Neural progenitor cell (in vitro differentiated cells): ENCODE measurements at regions not wholly inside any gene's neighbourhood (a gene's known extent, or its start where the extent isn't known, plus 50 kb on each side); places are given as distances from the start of the nearest gene placed in this dataset.

ENCODE experiments used
- DNase-seq: peaks from one replicate; pipeline ENCODE4 v3.0.0-alpha.2; 2016; ENCODE audit warnings: low spot score
- H2AFZ ChIP-seq: fragments of 200-600 bp; sonication (generic); replicated peaks from 2 replicates; pipeline ENCODE4 v1.6.1; 2016; ENCODE audit warnings: antibody characterized with exemption
- H3F3A ChIP-seq: fragments of 200-600 bp; sonication (generic); 2 replicates; pipeline ENCODE4 v1.6.1; 2016; ENCODE audit warnings: antibody characterized with exemption, low read depth
- H3K27ac ChIP-seq: fragments of 200-600 bp; sonication (generic); 2 replicates; pipeline ENCODE4 v1.5.1; 2016; ENCODE audit warnings: mild to moderate bottlenecking
- H3K27me3 ChIP-seq: fragments of 200-600 bp; sonication (generic); 2 replicates; pipeline ENCODE4 v1.6.1; 2016; ENCODE audit warnings: mild to moderate bottlenecking, moderate library complexity
- H3K36me3 ChIP-seq: fragments of 200-600 bp; sonication (generic); 2 replicates; pipeline ENCODE4 v1.5.1; 2016
- H3K4me1 ChIP-seq: fragments of 200-600 bp; sonication (generic); 2 replicates; pipeline ENCODE4 v1.6.1; 2016; ENCODE audit warnings: mixed run types
- H3K4me2 ChIP-seq: fragments of 200-600 bp; sonication (generic); 2 replicates; pipeline ENCODE4 v1.6.1; 2016
- H3K4me3 ChIP-seq: fragments of 200-600 bp; sonication (generic); 2 replicates; pipeline ENCODE4 v1.5.1; 2016
- H3K79me2 ChIP-seq: fragments of 200-600 bp; sonication (generic); 2 replicates; pipeline ENCODE4 v1.6.1; 2016; ENCODE audit warnings: low read depth
- H3K9ac ChIP-seq: fragments of 200-600 bp; sonication (generic); 2 replicates; pipeline ENCODE4 v1.6.1; 2016
- H3K9me3 ChIP-seq: fragments of 200-600 bp; sonication (generic); 2 replicates; pipeline ENCODE4 v1.5.1; 2016; ENCODE audit warnings: low read depth
- H4K20me1 ChIP-seq: fragments of 200-600 bp; sonication (generic); 2 replicates; pipeline ENCODE4 v1.6.1; 2016; ENCODE audit warnings: low read depth
- H3K27ac Mint-ChIP-seq: 3 replicates; pipeline ENCODE4 v1.8.0; 2021; ENCODE audit warnings: mixed read lengths
- H3K27me3 Mint-ChIP-seq: 2 replicates; pipeline ENCODE4 v1.8.0; 2022; ENCODE audit warnings: low read depth, mild to moderate bottlenecking, inconsistent platforms, moderate library complexity, mixed read lengths; ENCODE audit not compliant: insufficient read depth
- H3K36me3 Mint-ChIP-seq: 3 replicates; pipeline ENCODE4 v1.8.0; 2021; ENCODE audit warnings: mixed read lengths
- H3K4me1 Mint-ChIP-seq: 3 replicates; pipeline ENCODE4 v1.8.0; 2021; ENCODE audit warnings: mixed read lengths
- H3K4me3 Mint-ChIP-seq: 3 replicates; pipeline ENCODE4 v1.8.0; 2021; ENCODE audit warnings: mild to moderate bottlenecking, moderate library complexity, mixed read lengths
- H3K9me3 Mint-ChIP-seq: 3 replicates; pipeline ENCODE4 v1.8.0; 2020; ENCODE audit warnings: mixed read lengths
- EZH2 ChIP-seq: fragments of 200-600 bp; sonication (generic); IDR thresholded peaks from 2 replicates; pipeline ENCODE4 v1.6.1; 2017; ENCODE audit warnings: antibody characterized with exemption, mild to moderate bottlenecking, moderate library complexity
- EZH2phosphoT487 ChIP-seq: fragments of 200-600 bp; sonication (generic); IDR thresholded peaks from 2 replicates; pipeline ENCODE4 v1.6.1; 2017; ENCODE audit warnings: antibody characterized with exemption
- TF ChIP-seq, protein P1 (sequence below): fragments of 200-600 bp; sonication (generic); IDR thresholded peaks from 2 replicates; pipeline ENCODE4 v1.5.1; 2017; ENCODE audit warnings: antibody characterized with exemption, mild to moderate bottlenecking

GRCh38 chrX:122907375-122907774, 276.7 kb upstream of the GRIA3 start:
- no peak overlapping the region for H2AFZ ChIP-seq
- no peak overlapping the region for H3K4me3 Mint-ChIP-seq
- no peaks in the 10 kb centered on the region for H3F3A ChIP-seq
- TF ChIP-seq, protein P1, sequence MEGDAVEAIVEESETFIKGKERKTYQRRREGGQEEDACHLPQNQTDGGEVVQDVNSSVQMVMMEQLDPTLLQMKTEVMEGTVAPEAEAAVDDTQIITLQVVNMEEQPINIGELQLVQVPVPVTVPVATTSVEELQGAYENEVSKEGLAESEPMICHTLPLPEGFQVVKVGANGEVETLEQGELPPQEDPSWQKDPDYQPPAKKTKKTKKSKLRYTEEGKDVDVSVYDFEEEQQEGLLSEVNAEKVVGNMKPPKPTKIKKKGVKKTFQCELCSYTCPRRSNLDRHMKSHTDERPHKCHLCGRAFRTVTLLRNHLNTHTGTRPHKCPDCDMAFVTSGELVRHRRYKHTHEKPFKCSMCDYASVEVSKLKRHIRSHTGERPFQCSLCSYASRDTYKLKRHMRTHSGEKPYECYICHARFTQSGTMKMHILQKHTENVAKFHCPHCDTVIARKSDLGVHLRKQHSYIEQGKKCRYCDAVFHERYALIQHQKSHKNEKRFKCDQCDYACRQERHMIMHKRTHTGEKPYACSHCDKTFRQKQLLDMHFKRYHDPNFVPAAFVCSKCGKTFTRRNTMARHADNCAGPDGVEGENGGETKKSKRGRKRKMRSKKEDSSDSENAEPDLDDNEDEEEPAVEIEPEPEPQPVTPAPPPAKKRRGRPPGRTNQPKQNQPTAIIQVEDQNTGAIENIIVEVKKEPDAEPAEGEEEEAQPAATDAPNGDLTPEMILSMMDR = no peak
- no peak for TF ChIP-seq EZH2phosphoT487
- no peak for TF ChIP-seq EZH2
- H4K20me1 ChIP-seq = no peaks in the 10 kb centered on the region
- no peaks in the 10 kb centered on the region for H3K27me3 Mint-ChIP-seq
- H3K27ac ChIP-seq = no peak overlapping the region
- H3K4me1 Mint-ChIP-seq = no peaks in the 10 kb centered on the region
- no peaks in the 10 kb centered on the region for H3K36me3 ChIP-seq
- no peak overlapping the region for H3K4me3 ChIP-seq
- peaks cover 13% of the 10 kb centered on the region for H3K9me3 Mint-ChIP-seq
- DNase-seq = no peak
- no peaks in the 10 kb centered on the region for H3K36me3 Mint-ChIP-seq
- H3K79me2 ChIP-seq = no peaks in the 10 kb centered on the region
- H3K4me2 ChIP-seq = no peak overlapping the region
- no peak overlapping the region for H3K27ac Mint-ChIP-seq
- H3K9me3 ChIP-seq = peaks cover 24% of the 10 kb centered on the region
- no peaks in the 10 kb centered on the region for H3K4me1 ChIP-seq
- no peak overlapping the region for H3K9ac ChIP-seq
- H3K27me3 ChIP-seq = no peaks in the 10 kb centered on the region

DNA sequence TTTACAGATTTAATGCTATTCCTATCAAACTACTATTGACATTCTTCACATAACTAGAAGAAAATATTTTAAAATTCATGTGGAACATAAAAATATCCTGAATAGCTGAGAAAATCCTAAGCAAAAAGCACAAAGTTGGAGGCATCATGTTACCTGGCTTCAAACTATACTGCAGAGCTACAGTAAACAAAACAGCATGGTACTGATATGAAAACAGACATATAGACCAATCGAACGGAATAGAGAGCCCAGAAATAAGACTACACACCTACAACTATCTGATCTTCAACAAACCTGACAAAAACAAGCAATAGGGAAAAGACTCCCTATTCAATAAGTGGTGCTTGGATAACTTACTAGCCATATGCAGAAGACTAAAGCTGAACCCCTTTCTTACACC, 273.4 kb upstream of the GRIA3 start:
- Mint-ChIP-seq H3K9me3 (peaks cover 18% of the 10 kb centered on the region), H3K27me3 (no peaks in the 10 kb centered on the region), H3K36me3 (no peaks in the 10 kb centered on the region), H3K4me1 (no peaks in the 10 kb centered on the region), H3K27ac (no peak overlapping the region), H3K4me3 (no peak overlapping the region)
- H3K79me2 ChIP-seq = no peaks in the 10 kb centered on the region
- H3K36me3 ChIP-seq = no peaks in the 10 kb centered on the region
- H3K27me3 ChIP-seq = no peaks in the 10 kb centered on the region
- DNase-seq = no peak
- no peaks in the 10 kb centered on the region for H3K4me1 ChIP-seq
- H3K9me3 ChIP-seq = peaks cover 24% of the 10 kb centered on the region
- TF ChIP-seq, protein P1 = no peak
- TF ChIP-seq EZH2phosphoT487 (no peak), EZH2 (no peak)
- H3K4me3 ChIP-seq = no peak overlapping the region
- no peak overlapping the region for H3K27ac ChIP-seq
- H3F3A ChIP-seq = no peaks in the 10 kb centered on the region
- H3K4me2 ChIP-seq = no peak overlapping the region
- no peak overlapping the region for H2AFZ ChIP-seq
- H4K20me1 ChIP-seq = no peaks in the 10 kb centered on the region
- H3K9ac ChIP-seq = no peak overlapping the region

GRCh38 chrX:122913134-122913533, 270.9 kb upstream of the GRIA3 start:
- Histone ChIP-seq H3K27ac (no peak overlapping the region), H3K27me3 (no peaks in the 10 kb centered on the region), H4K20me1 (no peaks in the 10 kb centered on the region), H3K79me2 (no peaks in the 10 kb centered on the region), H3K36me3 (no peaks in the 10 kb centered on the region), H3K4me3 (no peak overlapping the region), H2AFZ (no peak overlapping the region), H3K4me1 (no peaks in the 10 kb centered on the region), H3K9ac (no peak overlapping the region), H3K9me3 (peaks cover 24% of the 10 kb centered on the region), H3K4me2 (no peak overlapping the region), H3F3A (no peaks in the 10 kb centered on the region)
- Mint-ChIP-seq H3K4me1 (no peaks in the 10 kb centered on the region), H3K36me3 (no peaks in the 10 kb centered on the region), H3K27me3 (no peaks in the 10 kb centered on the region), H3K4me3 (no peak overlapping the region), H3K9me3 (peaks cover 18% of the 10 kb centered on the region), H3K27ac (no peak overlapping the region)
- TF ChIP-seq, protein P1 = no peak
- TF ChIP-seq EZH2 = no peak
- TF ChIP-seq EZH2phosphoT487 = no peak
- no peak for DNase-seq
